NCI-H460 (cell line): ENCODE measurements at regions not wholly inside any gene's neighbourhood (a gene's known extent, or its start where the extent isn't known, plus 50 kb on each side); places are given as distances from the start of the nearest gene placed in this dataset.
"Not testable (repeated sequence)": the region's sequence is repeated elsewhere in the genome, so short reads cannot be mapped to it uniquely, and the experiment has no call there.

Experiments
- DNase-seq: peaks from one replicate; pipeline ENCODE4 v3.0.0-alpha.2; 2016; ENCODE audit warnings: low read depth; ENCODE audit errors: extremely low read depth

- not testable (repeated sequence) for DNase-seq
Observed at GRCh38 chr1:146521804-146522203, 293.0 kb upstream of the NOTCH2NLA start.

GRCh38 chr1:146513754-146514153 is 284.9 kb upstream of the NOTCH2NLA start:
- DNase-seq = not testable (repeated sequence)

- not testable (repeated sequence) for DNase-seq
Observed at GRCh38 chr1:146511047-146511777, 282.4 kb upstream of the NOTCH2NLA start.

GRCh38 chr1:146510248-146510983 is 281.6 kb upstream of the NOTCH2NLA start:
- not testable (repeated sequence) for DNase-seq

GRCh38 chr1:146504121-146504520 is 275.3 kb upstream of the NOTCH2NLA start:
- not testable (repeated sequence) for DNase-seq

GRCh38 chr1:146487555-146487954 is 258.7 kb upstream of the NOTCH2NLA start:
- not testable (repeated sequence) for DNase-seq

- not testable (repeated sequence) for DNase-seq
Observed at GRCh38 chr1:146487155-146487554, 258.3 kb upstream of the NOTCH2NLA start.

- not testable (repeated sequence) for DNase-seq
Observed at GRCh38 chr1:146486300-146487014, 257.6 kb upstream of the NOTCH2NLA start.

GRCh38 chr1:146484195-146484594 is 255.4 kb upstream of the NOTCH2NLA start:
- not testable (repeated sequence) for DNase-seq

GRCh38 chr1:146479188-146479587 is 250.4 kb upstream of the NOTCH2NLA start:
- not testable (repeated sequence) for DNase-seq

- DNase-seq = peak; percentile 11
Observed at GRCh38 chr1:146478125-146478720, 249.4 kb upstream of the NOTCH2NLA start.

- DNase-seq = not testable (repeated sequence)
Observed at GRCh38 chr1:146475086-146475485, 246.3 kb upstream of the NOTCH2NLA start.

GRCh38 chr1:146474216-146474615 is 245.4 kb upstream of the NOTCH2NLA start:
- not testable (repeated sequence) for DNase-seq

GRCh38 chr1:146472192-146472861 is 243.5 kb upstream of the NOTCH2NLA start:
- peak; percentile 60 for DNase-seq

- DNase-seq = not testable (repeated sequence)
Observed at GRCh38 chr1:146459939-146460338, 231.1 kb upstream of the NOTCH2NLA start.

- DNase-seq = not testable (repeated sequence)
Observed at GRCh38 chr1:146459308-146459707, 230.5 kb upstream of the NOTCH2NLA start.

- not testable (repeated sequence) for DNase-seq
Observed at GRCh38 chr1:146448877-146449246, 220.0 kb upstream of the NOTCH2NLA start.

- DNase-seq = not testable (repeated sequence)
Observed at GRCh38 chr1:146448212-146448876, 219.5 kb upstream of the NOTCH2NLA start.

GRCh38 chr1:146443871-146444222 is 215.0 kb upstream of the NOTCH2NLA start:
- not testable (repeated sequence) for DNase-seq
